WTC11 (cell line): ENCODE measurements at regions not wholly inside any gene's neighbourhood (a gene's known extent, or its start where the extent isn't known, plus 50 kb on each side); places are given as distances from the start of the nearest gene placed in this dataset.

ENCODE experiments used
- ATAC-seq: fragments of 200-7000 bp; cut with Tn5 transposase; 2 replicates; pipeline ENCODE4 v1.10.0; 2021; ENCODE audit warnings: mild to moderate bottlenecking, moderate library complexity
- CTCF ChIA-PET: fragments of 300-600 bp; sonication (Branson Sonifier 250); formaldehyde crosslinking; loops from one replicate; lab custom pipeline; 2021; ENCODE audit warnings: antibody characterized with exemption; lab: Charles Lee
- POLR2A ChIA-PET: fragments of 350-600 bp; sonication (Branson Sonifier 250); formaldehyde crosslinking; loops from one replicate; lab custom pipeline; 2021; ENCODE audit warnings: antibody characterized with exemption; lab: Charles Lee
- DNase-seq: peaks from one replicate; pipeline ENCODE4 v3.0.0; 2021; ENCODE audit warnings: low spot score
- H3K27ac Mint-ChIP-seq: 2 replicates; pipeline ENCODE4 v1.8.0; 2021; ENCODE audit warnings: mixed read lengths
- H3K27me3 Mint-ChIP-seq: 2 replicates; pipeline ENCODE4 v1.8.0; 2021; ENCODE audit warnings: low read depth, mild to moderate bottlenecking, moderate library complexity, mixed read lengths
- H3K36me3 Mint-ChIP-seq: 2 replicates; pipeline ENCODE4 v1.8.0; 2021; ENCODE audit warnings: mixed read lengths
- H3K4me1 Mint-ChIP-seq: 2 replicates; pipeline ENCODE4 v1.8.0; 2022; ENCODE audit warnings: mixed read lengths
- H3K4me3 Mint-ChIP-seq: 2 replicates; pipeline ENCODE4 v1.8.0; 2021; ENCODE audit warnings: mild to moderate bottlenecking, moderate library complexity, mixed read lengths
- H3K9me3 Mint-ChIP-seq: 2 replicates; pipeline ENCODE4 v1.8.0; 2021; ENCODE audit warnings: mixed read lengths
- AR ChIP-seq: fragments of 250-450 bp; sonication (Bioruptor Pico); IDR thresholded peaks from 2 replicates; pipeline ENCODE4 v1.9.0; 2021; ENCODE audit warnings: mild to moderate bottlenecking
- ATF6 ChIP-seq: sonication (generic); formaldehyde crosslinking; IDR thresholded peaks from 2 replicates; pipeline ENCODE4 v1.8.1; 2023; ENCODE audit warnings: mild to moderate bottlenecking, missing genetic modification reagents
- CTCF ChIP-seq: fragments of 200-600 bp; IDR thresholded peaks from 2 replicates; pipeline ENCODE4 v1.8.0; 2022; ENCODE audit warnings: antibody characterized with exemption
- GTF2I ChIP-seq: fragments of 250-450 bp; sonication (Bioruptor Pico); conservative IDR thresholded peaks from 2 replicates; pipeline ENCODE4 v1.4.0; 2021; ENCODE audit warnings: mild to moderate bottlenecking
- HMGA2 ChIP-seq: fragments of 250-450 bp; sonication (Bioruptor Pico); IDR thresholded peaks from 2 replicates; pipeline ENCODE4 v1.4.0; 2021; ENCODE audit warnings: mild to moderate bottlenecking, moderate library complexity
- IRF1 ChIP-seq: sonication (generic); formaldehyde crosslinking; IDR thresholded peaks from 2 replicates; pipeline ENCODE4 v1.8.0; 2023; ENCODE audit warnings: missing genetic modification reagents
- KAT7 ChIP-seq: sonication (generic); formaldehyde crosslinking; IDR thresholded peaks from 2 replicates; pipeline ENCODE4 v1.8.1; 2023; ENCODE audit warnings: missing genetic modification reagents, mild to moderate bottlenecking, borderline replicate concordance
- MAX ChIP-seq: sonication (generic); formaldehyde crosslinking; IDR thresholded peaks from 2 replicates; pipeline ENCODE4 v1.8.0; 2022; ENCODE audit warnings: mild to moderate bottlenecking, missing genetic modification reagents
- TCF7 ChIP-seq: sonication (generic); formaldehyde crosslinking; IDR thresholded peaks from 2 replicates; pipeline ENCODE4 v1.8.0; 2022; ENCODE audit warnings: mild to moderate bottlenecking, low read depth, missing genetic modification reagents, moderate library complexity
- ZNF512 ChIP-seq: sonication (generic); formaldehyde crosslinking; IDR thresholded peaks from 2 replicates; pipeline ENCODE4 v1.8.1; 2022; ENCODE audit warnings: missing genetic modification reagents, borderline replicate concordance
- ZNF532 ChIP-seq: fragments of 250-450 bp; sonication (Bioruptor Pico); IDR thresholded peaks from 2 replicates; pipeline ENCODE4 v1.9.0; 2021; ENCODE audit warnings: mild to moderate bottlenecking, borderline replicate concordance

- TF ChIP-seq MAX (CRISPR knock-in tag) (no peak), HMGA2 (CRISPR knock-in tag) (no peak)
- Mint-ChIP-seq H3K4me1 (peaks cover 22% of the 10 kb centered on the region), H3K36me3 (no peaks in the 10 kb centered on the region), H3K27me3 (peaks cover 3% of the 10 kb centered on the region; the same call in 1 of the 2 replicates), H3K27ac (no peak overlapping the region), H3K4me3 (no peak overlapping the region), H3K9me3 (peaks cover 9% of the 10 kb centered on the region; the same call in 1 of the 2 replicates)
- POLR2A ChIA-PET: no interaction called here
- no peak for ATAC-seq
- CTCF ChIA-PET: interaction anchor here (0.9 to 1.9 kb wide), 2 partner anchors 27 to 105 kb away, joined by 4 to 5 read pairs; no protein-coding TSS in a partner anchor
- no peak for DNase-seq
These were observed 67.4 kb upstream of the F3 start for GRCh38 chr1:94608852-94609530.

GRCh38 chr1:94608142-94608851 lies 66.7 kb upstream of the F3 start:
- POLR2A ChIA-PET: no interaction called here
- H3K27ac Mint-ChIP-seq: no peak overlapping the region

GRCh38 chr1:94607398-94607797 lies 65.8 kb upstream of the F3 start:
- ChIA-PET POLR2A (no interaction called here), CTCF (no interaction called here)
- peaks cover 23% of the 10 kb centered on the region for H3K4me1 Mint-ChIP-seq
- DNase-seq: no peak
- peaks cover 3% of the 10 kb centered on the region; the same call in 1 of the 2 replicates for H3K27me3 Mint-ChIP-seq
- H3K4me3 Mint-ChIP-seq: no peak overlapping the region
- no peak overlapping the region for H3K27ac Mint-ChIP-seq
- ATAC-seq: no peak
- no peaks in the 10 kb centered on the region for H3K36me3 Mint-ChIP-seq
- H3K9me3 Mint-ChIP-seq: peaks cover 8% of the 10 kb centered on the region
- no peak for TF ChIP-seq ATF6
- no peak for TF ChIP-seq TCF7
- no peak for TF ChIP-seq ZNF512 (CRISPR knock-in tag)
- no peak for TF ChIP-seq AR (CRISPR knock-in tag)
- no peak for TF ChIP-seq GTF2I (CRISPR knock-in tag)
- no peak for TF ChIP-seq ZNF532 (CRISPR knock-in tag)
- TF ChIP-seq KAT7 (CRISPR knock-in tag): no peak
- no peak for TF ChIP-seq IRF1

More at GRCh38 chr1:94608142-94608851, 66.7 kb upstream of the F3 start:
- TF ChIP-seq CTCF: no peak
- Mint-ChIP-seq H3K9me3 (peaks cover 13% of the 10 kb centered on the region), H3K27me3 (peaks cover 3% of the 10 kb centered on the region; the same call in 1 of the 2 replicates), H3K4me1 (peaks cover 22% of the 10 kb centered on the region), H3K4me3 (no peak overlapping the region), H3K36me3 (no peaks in the 10 kb centered on the region)
- ATAC-seq (no peak), DNase-seq (no peak)
- CTCF ChIA-PET: interaction anchor here (1.9 kb wide), 1 partner anchor 27 kb away, joined by 5 read pairs; no protein-coding TSS in a partner anchor
